NOMO-1 (cell line): ENCODE measurements at regions not wholly inside any gene's neighbourhood (a gene's known extent, or its start where the extent isn't known, plus 50 kb on each side); places are given as distances from the start of the nearest gene placed in this dataset.
A peak's percentile ranks its signal among the peaks of the same experiment; 100 is the strongest.

Source experiments
- DNase-seq, 2 experiments: peaks; one replicate each; lab custom pipeline; 2025; ENCODE audit not compliant: unreplicated experiment in 2 of 2; lab: John Stamatoyannopoulos, UW

DNA sequence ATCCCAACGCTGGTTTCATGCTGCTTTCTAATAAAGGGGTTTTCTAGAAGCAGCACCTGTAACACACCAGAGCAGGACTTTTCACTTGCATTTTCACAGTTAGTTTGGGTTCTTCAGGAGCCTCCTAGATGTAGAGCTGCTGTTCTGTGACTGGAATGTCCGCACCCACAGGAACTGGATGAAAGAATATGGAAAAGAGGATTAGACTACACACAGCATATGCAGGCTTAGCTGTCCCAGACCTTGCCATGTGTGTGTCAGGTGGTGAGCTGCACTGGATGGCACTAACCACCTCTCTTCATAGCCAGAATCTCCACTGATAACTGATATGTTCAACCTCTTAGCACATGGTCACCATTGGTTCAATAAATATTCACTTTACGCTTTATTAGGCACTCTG lies 112.1 kb upstream of the POU3F3 start:
- no peak for DNase-seq

DNA sequence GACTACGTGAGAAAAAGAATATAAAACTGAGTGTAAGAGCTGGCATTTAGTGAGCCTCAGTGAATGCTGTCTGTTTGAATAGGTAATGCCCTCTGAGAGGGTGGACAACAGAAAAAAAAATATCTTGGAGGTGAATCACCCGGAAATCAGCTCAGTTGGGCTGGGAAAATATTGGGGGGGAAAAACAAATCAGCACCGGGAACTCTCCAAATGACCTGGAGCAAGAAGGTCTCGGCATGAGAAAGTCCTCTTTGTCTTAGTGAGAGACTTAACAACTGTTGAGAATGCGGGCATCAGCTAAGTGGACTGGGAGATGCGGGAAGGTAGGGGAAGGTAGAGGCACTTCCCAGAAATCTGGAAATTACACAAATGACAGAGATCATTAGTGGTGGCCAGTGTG lies 109.4 kb upstream of the POU3F3 start:
- DNase-seq = no peak

DNA sequence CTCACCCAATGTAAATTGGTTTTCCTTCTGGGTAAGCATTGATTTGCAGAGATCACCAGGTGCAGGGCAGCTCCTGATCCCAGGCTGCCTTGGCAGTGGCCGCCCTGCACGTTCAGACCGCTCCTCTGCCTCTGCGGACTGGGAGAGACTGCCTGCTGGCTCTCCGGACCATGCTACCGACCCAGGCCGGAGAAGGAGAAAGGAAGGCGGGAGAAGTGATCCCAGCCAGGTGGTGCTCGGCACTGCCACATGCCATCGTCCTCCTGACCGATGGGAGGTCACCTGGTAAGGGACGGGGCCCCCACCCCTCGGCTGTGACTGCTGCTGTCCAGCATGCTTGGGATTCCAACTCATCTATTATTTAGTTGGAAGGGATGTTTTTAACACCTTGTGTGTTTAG lies 108.1 kb upstream of the POU3F3 start:
- no peak for DNase-seq

DNA sequence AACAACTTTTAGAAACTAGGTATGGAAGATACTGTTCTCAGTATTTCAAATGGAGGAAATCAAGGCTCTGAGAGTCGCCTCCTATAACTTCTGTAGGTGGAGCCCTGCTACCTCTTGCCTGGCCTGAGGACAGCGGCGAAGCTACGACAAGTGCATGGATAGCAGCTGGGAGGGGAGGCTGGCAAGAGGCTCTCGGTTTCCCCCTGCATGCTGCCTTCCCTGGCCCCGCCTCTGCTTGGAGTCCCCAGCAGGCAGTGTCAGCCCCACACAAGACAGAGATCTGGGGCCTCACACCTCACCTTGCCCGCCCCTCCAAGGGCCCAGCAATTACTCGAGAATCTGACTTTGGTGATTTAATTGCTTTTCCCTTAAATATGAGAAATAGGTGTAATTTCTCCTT lies 107.6 kb upstream of the POU3F3 start:
- no peak for DNase-seq

DNA sequence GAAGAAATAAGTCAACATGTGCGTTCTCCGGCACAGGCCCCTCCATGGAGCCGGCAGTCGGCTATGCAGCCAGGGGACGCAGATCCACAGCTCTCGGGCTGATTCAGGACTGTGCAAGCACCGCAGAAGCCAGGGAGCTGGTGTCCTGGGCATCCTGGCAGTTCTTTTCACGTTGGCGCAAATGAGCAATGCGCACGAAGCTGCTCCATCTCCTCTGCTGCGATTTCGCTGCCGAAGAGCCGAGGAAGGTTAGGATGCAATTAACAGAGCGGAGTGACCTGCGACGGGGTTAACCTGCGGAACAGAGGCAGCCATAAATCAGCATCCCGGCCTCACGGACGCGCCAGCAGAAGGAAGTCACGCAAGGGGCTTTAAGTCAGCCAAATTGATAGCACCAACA lies 107.1 kb upstream of the POU3F3 start:
- no peak for DNase-seq

DNA sequence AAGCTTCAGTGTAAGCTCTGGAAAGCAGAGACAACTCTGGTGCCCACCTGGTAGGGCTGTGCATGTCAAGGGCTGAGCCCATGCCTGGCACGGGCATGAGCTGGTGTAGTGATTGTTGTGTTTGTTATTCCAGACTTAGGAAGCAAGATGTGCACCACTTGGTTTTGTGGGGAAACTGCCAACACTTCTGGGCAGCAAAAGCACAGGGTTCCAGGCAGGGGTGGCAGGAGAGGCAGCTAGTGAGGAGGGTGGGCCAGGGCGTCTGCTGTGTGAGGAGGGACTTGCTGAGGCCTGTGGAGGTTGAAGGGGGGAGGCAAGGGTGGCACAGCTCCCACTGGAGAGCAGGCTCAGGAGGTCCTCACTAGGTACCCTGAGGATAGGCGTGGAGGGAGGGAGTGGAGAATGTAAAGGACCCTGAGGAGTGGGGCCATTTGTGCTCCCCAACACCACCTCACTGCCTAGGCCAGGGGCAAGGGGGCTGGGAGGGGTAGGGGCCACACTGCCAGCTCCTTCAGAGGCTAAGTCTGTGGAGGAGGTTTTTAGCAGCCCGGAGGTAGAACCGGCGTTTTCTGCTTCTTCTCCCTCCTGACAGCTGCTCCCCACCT lies 104.0 kb upstream of the POU3F3 start:
- no peak for DNase-seq

DNA sequence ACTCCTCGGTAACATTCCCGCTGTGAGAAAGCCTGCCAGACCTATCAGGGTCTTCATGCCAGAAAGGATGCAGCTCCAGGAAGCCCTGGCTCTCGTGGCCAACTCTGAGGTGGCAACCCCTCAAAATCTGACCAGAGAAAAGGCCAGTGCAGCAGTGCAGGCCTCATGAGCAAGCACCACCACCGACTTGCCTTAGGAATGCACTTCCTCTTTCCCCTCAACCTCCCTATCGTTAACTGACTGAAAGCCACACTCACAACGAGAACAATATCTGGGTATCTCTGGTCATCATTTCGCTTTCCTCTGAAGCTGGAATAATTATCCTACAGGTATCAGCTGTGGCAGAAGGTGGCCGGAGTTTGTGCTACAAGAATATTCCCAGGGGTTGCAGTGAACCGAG lies 101.4 kb upstream of the POU3F3 start:
- no peak for DNase-seq

DNA sequence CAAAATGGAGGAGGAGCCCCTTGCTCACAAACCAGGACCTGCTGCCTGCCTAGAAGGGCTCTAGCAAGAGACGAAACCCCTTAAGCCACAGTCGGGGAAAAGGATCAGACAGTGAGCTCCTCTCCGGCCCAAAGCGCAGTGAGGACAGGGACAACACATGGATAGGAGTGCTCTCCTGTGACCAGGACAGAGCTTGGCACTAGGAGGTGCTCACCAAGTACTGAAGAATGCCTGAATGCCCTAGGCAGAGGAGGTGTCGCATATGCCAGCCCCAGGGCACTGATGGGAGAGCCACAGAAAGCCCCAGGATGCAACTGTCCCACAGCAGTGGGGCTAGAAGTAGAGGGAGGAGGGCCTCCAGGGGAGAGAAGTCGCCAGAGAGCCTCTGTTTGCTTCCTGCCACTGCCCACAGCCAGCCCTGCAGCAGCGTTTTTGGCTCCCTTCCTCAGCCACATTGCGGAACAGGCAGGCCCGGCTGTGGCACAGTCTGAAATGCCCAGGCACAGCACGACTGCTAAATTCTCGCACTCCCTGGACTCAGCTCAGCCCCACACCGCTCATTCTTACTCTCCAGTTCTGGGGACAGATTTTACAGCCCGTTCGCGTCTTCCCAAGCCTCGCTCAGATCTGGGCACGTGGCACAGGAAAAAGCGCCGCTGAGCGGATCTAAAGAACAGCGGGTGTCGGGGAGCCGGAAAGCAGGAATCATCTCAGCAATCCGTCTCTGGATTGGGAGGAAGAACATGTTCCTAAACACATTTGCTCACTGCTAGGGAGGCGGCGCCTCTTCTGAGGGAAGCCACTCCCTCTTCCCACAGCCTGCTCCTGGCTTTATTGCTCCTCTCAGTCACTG lies 98.7 kb upstream of the POU3F3 start:
- DNase-seq = no peak

DNA sequence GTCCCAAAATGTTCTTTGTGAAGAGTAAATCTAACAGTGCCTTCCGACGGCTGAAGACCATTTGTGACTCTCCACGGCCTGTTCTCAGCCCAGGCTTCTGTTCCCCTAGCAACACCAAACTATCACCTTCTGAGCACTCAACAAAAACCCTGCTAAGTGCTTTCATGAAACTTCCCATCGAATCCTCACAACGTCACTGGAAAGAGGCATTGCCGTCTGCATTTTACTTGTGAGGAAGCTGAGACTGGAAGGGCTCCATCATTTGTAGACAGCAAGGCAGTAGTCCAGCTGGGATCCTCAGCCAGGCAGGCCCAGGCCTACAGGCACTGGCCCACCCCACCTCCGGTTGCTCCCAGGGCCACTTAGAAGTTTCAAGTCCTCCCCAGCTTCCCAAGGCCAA lies 97.8 kb upstream of the POU3F3 start:
- DNase-seq = no peak

DNA sequence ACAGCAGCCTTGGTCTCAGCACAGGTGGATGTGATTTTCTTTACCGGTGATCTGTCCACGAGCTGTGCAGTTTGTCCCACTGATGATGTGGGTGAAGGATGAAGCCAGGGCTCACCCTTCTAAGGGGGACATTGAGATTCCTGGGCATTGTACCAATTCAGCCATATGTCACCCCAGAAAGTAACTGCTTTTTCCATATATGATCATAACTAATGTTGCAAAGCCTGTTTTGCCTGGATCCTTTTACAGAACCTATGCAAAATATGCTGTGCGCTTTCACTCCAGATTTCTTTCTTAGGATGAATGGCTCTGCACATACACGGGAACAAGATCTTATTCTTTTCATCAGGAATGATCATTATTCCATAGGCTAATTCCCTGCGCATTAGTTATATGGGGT lies 96.9 kb upstream of the POU3F3 start:
- DNase-seq = no peak

DNA sequence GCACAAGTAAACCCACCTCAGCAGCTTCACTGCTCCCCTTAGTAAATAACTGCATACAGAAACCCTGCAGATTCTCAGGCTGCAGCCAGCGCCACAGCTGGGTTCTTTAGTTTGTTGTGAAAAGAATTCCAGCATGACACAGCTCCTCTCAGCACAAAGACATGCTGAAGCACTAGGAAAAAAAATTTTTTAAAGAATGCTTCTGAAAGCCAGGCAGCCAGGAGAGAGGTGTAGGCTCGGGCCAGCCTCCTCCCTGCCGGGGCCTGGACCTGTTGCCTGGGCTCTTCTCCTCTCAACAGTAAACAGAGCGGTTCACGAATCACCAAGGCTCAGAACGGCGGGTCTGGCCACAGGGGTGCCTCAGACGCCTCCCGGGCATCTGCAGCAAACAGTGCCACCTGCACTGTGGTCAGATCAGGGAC lies 95.7 kb upstream of the POU3F3 start:
- DNase-seq = no peak

DNA sequence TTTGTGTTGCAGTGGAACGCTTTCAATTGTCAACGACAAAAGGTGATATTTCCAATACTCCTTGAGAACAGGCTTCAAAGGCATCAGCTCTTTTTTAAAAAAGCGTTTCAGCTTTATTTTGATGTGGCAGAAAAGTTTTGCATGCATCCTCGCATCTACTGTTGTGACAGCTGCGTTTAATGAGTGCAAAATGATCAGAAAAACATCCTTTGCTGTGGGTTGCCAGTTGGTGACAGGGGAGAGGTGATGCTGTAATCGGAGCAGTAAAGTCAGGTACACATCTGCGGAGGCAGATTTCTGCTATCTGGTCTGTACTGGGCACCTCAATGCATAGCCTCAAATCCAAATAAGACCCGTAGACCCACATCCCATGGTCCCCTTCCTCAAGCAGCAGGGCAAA lies 91.9 kb upstream of the POU3F3 start:
- no peak for DNase-seq

DNA sequence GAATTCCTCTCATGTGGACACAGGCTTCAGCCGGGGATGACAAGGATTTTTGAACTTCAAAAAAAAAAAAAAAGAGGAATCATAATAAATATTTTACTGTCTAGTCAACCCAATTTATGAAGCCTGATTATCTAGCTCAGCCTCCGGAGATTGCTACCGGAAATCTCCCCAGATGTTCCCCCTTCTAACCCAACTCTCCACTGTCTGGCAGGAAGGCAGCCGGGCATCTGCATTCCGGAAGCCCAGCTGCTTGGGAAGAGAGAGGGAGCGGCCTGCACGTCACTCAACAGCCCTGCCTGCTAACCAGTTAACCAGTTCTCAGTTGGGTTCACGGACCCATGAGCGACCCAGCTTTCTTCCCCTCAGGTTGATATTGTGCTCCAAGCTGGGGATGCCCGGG lies 87.2 kb upstream of the POU3F3 start:
- no peak for DNase-seq

DNA sequence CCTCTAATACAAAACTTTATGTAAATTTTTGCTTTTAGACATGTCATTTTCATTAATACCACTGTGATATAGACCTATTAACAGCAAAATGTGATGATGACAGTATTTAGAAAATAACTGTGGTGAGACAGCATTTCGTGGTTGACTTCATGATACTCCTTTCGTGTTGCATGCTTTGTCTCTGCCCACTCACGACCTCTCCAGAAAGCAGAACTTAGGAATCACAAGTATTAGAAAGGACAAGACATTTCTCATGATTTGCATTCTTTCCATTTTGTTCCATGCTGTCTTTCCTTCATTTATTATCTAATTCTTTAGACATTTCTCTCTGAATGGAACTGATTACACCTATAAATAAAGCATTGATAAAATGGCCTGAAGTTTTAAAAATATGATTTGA lies 85.2 kb upstream of the POU3F3 start:
- DNase-seq = no peak

DNA sequence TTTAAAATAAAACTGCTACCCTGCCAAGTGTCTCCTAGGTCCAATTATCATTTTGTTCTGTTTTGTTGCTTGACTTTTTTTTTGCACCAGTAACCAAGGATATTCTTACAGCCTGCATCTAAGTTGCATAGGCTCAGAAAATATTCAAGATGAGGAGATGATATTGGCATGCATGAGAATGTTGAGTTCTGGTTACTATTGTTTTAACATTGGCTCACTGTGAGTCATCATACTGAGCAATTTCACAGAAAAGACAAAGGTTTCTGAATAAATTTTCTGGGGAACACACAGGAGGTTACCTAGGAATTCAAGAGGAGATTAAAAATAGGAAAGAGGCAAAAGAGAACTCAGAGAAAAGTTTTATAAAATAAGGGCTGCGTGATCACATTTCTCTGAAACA lies 84.8 kb upstream of the POU3F3 start:
- DNase-seq = no peak

DNA sequence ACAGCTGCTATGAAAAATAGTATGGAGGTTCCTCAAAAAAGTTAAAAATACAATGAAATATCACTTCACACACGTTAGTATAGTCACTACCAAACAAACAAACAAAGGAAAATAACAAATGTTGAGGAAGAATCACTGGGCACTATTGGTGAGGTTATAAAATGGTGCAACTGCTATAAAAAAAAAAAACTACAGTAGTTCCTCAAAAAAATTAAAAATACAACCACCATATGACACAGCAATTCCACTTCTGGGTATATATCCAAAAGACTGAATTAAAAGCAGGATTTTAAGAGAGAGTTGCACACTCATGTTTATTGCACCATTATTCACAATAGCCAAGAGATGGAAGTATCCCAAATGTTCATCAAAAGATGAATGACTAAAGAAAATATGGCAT lies 80.9 kb upstream of the POU3F3 start:
- no peak for DNase-seq

DNA sequence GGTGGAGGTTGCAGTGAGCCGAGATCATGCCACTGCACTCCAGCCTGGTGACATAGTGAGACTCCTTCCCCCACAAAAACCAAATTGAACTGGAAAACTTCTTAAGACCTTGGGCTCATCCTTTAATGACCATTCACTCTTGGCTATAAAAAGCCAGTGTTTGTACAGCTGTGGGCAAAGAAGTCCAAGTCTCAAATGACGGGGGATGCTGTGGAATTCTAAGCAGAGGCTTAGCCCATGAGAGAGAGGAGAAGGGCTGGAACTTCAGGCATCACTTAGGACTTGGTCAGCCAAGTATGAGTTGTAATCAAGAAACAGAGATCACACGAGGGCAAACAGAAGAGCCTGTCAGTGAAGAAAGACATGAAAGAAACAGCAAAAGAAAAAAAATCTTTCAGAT lies 79.3 kb upstream of the POU3F3 start:
- no peak for DNase-seq

DNA sequence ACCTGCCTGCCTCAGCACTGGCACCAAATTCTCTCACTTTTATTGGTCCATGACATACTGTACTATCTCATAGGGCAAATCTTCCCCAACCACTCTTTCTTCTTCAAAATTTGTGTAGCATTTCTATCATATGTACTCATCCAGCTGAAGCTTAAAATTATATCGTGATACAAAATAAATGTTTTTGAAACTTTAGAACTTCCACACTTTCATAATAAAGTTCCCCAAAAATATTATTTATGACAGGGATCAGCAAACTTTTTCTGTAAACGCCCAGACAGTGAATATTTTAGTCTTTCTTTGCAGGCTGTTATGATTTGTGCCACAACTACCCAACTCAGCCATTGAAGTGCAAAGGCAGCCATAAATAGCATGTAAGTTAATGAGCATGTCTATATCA lies 76.2 kb upstream of the POU3F3 start:
- no peak for DNase-seq

DNA sequence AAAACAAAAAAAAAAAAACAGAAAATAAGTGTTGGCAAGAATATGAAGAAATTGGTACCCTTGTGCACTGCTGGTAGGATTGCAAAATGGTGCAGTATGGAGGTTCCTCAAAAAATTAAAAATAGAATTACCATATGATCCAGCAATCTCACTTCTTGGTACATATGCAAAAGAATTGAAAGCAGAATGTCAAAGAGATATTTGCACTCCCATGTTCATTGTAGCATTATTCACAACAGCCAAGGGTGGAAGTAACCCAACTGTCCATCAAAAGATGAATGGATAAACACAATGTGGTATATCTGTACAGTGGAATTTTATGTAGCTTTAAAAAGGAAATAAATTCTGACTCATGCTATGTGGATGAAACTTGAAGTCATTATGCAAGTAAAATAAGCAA lies 72.8 kb upstream of the POU3F3 start:
- peak in 1 of 2 experiments; percentile 69 for DNase-seq

DNA sequence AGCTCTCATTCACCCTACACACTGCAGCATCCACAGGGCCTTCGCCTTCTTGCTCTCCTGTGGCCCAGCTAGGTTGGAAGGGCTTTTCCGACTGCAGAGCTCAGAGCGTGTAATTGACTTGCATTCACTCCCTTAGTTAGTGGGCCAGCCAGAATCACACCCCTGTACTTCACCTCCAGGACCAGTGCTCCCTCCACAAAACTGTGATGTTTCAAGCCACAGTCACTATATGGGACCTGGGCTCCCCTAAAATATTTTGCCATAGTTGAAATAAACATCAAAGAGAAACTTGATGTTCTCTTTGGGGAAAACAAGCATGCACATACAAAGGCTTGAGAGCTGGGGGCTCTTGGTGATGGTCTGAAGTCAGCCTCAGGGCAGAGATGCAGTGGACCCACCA lies 69.7 kb upstream of the POU3F3 start:
- DNase-seq = no peak

DNA sequence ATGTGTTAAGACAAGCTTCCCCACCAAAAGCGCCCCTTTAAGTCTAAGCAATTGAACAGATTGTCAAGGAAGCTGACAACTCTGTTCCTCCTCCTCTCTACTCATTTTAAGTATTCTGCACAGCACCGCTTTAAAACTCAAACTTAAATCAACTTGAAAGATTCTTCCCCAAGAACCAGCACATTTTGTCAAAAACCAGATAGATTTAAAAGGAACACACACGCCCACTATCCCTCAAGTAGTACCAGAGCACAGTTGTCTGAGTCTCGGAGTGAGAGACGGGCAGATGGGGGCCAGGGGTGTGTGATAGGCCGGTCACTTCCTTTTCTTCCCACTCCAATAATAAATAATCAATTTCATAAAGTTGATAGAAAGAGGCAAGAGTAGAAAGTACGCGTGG lies 67.7 kb upstream of the POU3F3 start:
- DNase-seq = no peak

DNA sequence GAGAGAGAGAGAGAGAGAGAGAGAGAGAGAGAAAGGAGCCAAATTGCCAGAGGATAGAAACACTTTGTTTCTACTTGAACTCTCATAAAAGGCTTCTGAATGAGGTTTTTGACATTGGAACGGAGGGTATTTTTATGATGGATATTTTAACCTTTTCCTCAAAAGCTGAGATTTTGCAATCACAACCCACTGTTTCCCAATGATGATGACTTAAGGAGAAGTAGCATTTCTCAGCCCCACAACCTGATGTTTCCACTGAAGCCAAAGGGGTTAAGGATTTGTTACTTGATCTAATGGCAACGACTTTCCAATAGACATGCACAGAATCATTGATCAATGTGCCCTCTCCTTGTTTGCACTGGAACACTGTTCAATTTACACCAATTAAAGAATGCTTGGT lies 67.1 kb upstream of the POU3F3 start:
- DNase-seq = peak in 1 of 2 experiments; percentile 10
